HG02759 (cell line): ENCODE measurements at regions not wholly inside any gene's neighbourhood (a gene's known extent, or its start where the extent isn't known, plus 50 kb on each side); places are given as distances from the start of the nearest gene placed in this dataset.

Experiments
- ATAC-seq: cut with Tn5 transposase; IDR thresholded peaks from one replicate; pipeline ENCODE4 v1.9.1; 2021; ENCODE audit warnings: mild to moderate bottlenecking, moderate library complexity; ENCODE audit not compliant: unreplicated experiment

DNA sequence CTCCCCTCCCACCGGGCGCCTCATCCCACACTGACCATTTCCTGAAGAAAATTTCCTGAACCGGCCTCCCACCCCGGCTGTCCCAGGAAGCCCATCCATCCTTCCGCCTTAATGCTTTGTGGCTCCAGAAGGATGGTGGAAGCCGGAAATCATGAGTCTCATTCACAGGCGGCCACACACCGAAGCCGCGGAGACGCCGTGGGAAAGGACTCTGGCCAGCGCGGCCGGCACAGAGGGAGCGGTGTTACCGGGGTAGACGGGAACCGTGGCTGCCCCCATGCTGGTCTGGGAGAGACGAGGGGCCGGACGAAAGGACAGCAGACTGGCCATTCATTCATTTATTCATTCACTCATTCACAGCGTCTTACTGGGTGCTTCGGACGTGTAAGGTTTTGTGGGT lies 326.8 kb downstream of the SEC14L1 start:
- ATAC-seq, result no peak

DNA sequence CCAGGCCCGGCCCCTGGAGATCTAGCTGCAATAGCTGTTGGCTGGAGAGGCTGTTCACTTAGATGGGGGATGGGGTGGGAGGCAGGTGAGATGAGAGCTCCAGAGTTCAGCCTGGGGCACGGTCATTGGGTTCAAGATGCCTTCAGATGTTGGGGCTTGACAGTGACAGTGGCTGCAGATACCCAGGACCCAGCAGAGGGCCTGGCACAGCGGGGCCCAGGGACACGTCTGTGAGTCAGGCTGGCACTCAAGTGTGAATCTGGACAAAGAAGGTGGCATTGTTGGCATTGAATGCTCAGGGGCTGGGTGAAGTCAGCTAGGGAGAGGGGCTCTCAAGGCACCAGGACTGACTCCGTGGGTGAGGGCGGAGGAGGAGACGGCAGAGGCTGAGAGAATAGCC lies 328.1 kb downstream of the SEC14L1 start:
- ATAC-seq, result no peak

DNA sequence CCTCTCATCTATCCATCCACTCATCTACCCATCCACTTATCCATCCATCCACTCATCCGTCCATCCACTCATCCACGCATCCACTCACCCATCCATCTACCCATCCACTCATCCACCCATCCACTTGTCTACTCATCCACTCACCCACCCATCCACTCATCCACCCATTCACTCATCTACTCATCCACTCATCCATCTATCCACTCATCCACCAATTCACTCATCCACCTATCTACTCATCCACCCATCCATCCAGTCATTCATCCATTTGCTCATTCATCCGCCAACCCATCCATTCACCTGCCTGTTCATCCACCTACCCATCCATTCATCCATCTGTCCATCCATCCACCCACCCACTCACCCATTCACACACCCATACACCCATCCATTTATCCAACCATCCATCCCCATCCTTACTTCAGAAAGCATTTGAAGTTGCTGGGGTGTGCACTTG lies 329.6 kb downstream of the SEC14L1 start:
- no peak for ATAC-seq

DNA sequence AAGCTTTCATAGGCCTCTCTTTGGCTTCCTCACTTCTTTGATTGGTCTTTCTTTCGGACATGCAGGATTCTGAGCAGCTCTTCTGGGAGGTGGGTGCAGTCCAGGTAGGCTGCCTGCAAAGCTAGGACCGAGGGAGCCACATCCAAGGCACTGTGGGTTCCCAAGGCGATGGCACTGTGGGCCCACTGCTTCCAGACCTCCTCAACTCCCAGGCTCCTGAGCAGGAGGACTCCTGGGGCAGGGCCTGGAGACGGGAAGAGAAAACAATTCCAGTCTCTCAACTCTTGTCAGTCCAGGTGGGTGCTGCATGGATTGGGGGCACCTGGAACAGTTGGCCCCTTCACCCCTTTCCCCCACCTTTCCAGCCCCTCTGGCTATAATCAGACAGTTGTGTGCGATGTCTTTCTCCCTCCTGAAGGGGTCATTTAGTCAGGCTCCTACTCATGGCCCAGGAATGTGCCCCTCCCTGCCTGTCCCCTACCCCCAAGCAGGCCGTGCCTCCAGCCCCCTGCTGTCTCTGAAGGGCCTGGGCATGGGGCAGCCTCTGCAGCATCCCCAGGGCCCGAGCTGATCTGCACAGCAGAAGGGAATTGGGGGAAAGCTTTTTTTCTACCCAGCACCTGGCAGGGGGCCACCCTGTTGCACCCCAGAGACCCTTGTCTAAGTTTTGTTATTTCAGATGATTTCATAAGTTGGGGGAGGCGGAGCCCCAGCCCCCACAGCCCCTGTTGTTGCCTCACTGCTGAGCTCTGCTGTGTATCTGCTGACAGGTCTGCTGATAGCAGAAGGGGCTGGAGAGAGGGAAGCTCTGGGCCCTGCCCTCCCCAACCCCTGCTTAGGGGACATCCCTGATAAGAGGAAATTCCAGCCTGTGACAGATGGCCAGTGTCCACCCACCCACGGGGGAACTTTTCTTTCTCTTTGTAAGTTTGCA lies 330.3 kb downstream of the SEC14L1 start:
- no peak for ATAC-seq

DNA sequence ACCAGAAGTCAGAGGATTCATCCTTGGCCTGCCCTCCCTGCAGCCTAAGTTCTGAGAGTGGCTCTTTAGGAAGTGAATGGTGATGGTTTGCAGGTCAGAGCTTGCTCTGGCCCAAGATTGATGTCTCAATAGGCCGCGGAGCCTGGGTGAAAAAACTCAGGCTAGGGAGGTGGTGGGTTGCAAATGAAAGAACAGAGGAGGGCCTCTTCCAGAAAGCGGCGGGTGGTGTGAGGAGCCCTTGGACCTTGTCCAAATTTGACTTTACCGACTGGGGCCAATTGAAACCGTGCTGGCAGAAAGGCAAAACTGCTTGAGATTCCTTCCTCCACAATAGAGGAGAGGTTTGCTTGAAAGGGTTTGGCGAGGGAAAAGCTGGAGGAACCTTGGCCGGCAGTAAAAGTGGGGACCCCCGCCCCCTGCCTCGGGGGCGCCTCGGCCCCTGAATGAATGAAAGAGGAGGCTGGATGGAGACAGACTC lies 331.3 kb downstream of the SEC14L1 start:
- no peak for ATAC-seq

DNA sequence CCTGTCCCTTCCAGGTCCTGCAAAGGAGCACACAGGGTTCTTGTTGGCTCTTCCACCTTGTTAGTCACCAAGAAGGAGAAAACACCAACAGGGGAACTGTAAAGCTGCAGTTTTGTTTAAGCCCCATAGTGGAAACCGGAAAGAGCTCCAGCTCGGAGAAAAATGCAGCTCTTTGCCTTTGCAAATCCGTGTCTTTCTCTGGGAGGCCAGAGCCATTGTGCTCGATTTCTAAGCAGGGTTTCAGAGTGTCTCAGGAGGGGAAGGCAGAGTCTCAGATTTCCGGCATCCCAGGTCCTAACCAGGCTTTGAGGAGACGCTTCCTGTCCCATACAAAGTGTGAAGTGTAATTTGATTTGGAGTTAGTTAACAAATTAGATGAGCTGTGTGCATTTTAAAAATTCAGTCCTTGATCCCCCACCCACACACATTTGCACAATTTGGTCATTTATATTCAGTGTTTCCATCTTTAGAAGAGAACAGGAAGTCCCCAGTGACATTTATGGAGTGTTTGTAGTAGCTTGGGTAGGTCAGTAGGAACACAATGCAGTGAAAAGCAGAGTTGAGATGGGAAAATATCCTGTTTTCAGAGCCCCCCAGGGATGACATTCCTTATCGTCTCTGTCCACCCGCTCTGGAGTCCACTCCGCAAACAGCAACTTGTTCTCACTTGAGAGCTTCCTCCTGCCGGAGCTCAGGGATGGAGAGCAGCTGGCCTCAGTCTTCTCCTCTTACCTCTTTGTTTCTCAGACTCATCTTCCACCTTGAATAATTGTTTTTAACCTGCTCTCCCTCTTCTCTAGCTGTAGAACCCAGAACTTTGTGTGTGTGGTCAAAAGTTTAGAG lies 331.9 kb downstream of the SEC14L1 start:
- no peak for ATAC-seq

DNA sequence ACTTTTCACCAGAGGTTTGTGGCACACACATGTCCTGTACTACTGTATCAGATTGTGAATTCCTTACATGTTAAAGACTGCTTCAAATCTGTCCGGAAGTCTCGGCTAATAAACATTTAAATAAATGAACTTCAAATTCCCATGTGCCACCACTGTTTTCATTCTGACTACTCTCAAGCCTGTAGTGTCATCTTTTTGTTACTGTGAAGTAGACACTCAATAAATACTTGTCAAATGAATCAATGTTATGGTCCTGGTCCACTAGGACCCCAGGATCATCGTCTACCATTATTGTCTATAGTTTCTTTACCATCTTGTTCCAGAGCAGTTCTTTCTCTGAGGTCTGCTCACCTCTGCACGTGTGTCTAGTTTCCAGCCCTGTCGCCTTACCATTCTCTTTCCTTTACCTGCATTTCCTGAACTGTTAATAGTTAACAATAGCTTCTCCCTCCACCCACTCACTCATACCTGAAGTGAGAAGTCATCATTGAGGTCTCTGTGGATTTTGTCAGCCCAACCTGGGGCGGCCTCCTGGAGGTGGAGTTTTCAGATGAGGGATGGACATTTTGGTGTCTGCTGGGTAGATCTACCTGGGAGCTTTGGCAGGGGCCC lies 333.0 kb downstream of the SEC14L1 start:
- ATAC-seq, result no peak

DNA sequence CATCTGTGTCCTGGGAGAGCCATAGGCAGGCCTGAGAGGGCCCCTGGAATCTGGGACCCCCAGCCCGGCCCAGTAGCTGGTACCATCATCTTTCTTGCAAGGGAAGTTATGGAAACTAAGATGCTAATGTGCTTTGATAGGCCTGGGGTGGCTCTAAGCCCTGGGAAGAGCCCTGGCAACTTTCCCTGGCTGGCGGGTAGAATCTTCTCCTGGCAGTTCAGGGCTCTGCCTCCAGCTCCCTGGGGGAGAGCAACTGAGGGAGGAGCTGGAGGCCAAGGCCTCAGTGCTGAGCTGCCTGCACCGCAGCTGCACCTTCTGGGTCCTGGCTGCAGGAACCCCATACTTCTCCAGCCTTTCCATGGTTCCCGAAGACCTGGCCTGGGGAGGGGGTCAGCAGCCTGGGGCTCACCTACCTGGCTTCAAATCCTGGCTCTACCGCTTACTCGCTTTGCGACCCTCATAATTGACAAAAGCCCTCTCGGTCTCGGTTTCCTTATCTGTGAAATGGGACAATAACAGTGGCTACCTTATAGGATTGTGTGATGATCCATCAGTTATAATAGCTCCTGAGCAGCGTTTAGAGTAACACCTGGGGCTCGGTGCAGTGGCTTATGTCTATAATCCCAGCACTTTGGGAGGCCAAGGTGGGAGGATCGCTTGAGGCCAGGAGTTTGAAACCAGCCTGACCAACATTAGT lies 333.7 kb downstream of the SEC14L1 start:
- no peak for ATAC-seq

DNA sequence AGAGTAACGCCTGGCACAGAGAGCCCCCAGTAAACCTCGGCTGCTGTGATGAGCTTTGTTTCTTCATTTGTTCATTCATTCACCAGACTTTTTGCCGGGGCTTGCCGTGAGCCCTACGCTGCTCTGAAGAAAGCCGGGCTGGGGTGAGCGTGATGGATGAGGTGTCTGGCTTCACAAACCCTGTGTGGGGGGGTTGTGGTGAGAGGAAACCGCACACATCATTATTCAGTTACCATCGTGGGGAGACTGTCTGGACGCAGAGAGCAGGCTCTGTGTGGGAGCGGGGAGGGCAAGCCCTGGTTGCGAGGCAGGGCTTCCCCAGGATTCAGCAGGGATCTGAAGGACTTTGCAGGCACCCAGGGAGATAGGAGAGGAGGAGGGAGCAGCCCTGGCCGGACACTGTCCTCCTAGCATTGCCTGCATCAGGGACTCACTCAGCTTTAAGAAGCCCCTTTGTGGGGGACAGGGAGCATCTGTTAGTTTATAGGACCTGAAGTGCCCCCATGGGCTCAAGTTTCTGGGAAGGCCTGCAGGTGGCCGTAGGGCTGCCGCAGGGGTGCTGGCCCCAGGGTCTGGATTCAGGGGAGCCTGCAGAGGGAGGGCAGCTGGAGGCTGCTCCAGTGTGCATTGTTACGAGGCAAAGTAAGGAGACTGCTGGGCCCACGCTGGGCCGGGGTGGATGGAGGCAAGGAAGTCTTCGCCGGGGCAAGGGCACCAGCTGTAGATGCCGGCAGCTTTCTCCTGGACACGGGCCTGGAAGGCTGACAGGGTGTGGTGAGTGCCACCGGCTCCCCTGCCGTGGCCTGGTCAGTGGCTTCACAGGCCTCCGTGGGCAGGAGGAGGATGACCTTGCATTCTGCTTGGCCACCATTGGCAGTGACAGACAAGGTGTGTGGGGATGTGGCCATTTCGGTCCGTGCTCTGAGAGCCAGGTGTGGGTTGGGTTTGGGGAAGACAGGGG lies 334.5 kb downstream of the SEC14L1 start:
- ATAC-seq, result no peak

DNA sequence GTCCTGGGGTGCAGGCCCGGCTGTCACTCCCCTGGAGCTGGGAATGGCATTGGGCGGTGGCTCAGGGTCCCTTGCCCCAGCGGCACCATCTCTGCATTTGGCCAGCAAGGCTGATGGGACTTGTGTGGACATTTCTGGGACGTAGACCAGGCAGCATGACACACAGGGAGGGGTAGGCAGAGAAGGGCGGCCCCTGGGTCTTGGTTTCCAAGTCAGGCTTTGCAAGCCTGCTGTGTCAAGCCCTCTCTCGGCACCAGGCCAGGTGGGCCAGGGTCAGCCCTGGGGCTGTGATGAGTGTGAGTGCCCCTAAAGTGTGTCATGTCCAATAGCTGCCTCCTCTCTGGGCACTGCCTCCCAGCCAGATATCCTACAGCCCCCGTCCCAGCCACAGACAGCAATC lies 335.2 kb downstream of the SEC14L1 start:
- no peak for ATAC-seq

DNA sequence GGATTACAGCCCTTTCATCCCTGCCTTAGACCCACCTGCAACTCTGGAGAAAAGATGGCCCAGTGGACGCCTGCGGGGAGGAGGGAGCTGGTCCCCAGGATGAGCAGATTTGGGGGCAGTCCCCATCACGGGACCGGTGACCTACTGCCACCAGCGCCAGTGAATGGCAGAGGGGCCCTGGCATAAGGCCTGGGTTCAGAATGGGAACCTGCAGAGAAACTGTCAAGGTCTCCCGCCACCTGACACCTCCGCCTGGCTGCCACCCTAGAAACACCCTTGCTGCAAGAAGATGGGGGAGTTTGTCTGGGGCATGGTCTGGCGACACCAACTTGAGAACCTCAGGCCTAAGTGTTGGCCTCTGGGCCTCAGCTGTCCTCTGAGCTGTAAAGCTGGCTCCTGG lies 335.7 kb downstream of the SEC14L1 start:
- ATAC-seq, result no peak

DNA sequence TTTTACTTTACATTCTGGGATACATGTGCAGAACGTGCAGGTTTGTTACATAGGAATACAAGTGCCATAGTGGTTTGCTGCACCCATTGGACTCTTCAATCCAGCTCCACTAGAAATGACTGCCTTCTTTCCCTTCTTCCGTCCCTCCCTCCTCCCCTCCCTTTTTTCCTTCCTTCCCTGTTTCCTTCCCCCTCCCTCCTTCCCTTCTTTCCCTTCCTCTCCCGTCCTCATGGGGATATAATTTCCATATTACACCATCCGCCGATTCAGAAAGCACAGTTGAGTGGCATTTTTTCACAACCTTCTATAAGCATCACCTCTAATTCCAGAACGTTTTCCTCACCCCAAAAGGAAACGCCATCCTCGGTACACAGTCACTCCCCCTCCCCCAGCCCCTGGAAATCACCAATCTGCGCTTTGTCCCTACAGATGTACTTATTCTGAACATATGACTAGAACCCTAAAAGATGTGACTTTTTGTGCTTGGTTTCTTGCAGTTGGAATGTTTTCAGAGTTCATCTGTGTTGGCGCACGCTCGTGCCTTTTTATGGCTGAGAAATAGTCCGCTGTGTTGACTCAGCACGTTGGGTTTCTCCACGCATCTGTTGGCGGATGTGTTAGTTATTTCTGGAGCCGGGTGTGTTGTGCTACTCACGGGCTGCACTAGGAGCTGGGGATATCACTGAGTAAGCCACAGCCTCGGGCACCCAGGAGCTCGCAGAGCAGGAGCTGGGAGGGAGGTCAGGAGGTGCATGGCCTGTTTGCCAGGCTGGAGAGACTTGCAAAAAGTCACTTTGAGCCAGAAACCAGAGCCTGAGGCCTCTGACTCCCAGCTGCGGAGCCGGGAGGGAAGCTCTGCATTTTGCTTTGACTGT lies 336.4 kb downstream of the SEC14L1 start:
- no peak for ATAC-seq

DNA sequence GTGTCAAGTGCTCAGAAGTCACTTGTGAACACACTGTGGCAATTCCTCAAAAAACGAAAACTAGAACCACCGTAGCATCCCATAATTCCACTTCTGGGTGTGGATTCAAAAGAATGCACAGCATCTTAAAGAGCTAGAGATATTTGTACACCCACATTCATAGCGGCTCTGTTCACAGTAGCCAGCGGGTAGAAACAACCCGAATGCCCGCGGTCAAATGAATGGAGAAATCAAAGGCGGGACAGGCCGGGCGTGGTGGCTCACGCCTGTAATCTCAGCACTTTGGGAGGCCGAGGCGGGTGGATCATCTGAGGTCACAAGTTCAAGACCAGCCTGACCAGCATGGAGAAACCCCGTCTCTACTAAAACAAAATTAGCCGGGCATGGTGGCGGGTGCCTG lies 337.5 kb downstream of the SEC14L1 start:
- no peak for ATAC-seq

DNA sequence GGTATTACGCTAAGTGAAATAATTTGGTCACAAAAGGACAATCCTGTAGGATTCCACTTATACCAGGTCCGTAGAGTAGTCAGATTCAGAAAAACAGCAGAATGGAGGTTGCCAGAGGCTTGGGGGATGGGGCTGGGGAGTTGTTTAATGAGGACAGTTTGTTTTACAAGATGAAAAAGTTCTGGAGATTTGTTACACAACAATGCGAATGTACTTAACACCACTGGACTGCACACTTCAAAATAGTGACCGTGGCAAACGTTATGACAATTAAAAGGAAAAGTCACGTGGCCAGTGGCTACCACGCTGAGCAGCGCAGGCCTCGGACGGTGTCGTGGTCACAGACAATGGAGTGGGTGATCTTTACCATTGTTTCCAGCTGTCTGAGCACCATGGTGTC lies 338.1 kb downstream of the SEC14L1 start:
- ATAC-seq, result no peak

DNA sequence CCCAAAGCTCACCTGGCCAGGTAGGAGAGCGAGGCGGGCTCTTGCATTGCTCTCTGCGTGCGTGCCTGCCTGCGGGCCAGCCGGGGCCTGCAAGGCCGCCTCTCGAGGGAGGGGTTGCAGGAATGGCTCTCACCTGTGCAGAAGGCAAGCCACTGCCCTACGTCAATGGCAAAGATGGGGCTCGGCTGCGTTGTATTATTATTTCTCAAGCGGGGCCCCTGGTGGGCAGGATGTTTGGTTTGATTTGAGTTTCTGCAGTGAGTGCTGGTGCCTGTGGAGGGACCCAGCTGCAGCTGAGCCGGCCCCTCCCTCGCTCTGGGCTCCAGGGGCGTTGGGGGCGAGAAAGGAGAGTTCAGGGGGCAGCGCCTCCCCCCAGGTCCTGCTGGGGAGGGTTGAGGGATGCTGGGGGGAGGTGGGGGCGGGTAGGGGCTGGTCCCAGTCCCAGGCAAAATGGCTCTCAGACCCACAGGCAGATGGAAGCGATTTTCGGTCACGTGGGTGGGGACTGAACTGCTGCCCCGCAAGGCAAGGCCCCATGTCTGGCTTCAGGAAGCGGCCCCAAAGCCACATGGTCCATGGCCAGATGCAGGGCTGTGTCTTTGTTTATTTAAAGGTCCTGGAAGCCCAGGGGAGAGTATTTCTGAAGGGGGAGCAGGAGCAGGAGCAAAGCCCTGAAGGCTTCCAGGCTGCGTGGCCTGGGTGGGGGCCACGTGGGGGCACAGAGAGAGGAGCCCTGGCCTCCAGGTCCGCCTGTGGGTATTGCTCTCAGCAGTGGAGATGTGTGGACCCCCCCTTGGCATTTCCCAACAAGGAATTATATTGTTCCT lies 338.8 kb downstream of the SEC14L1 start:
- no peak for ATAC-seq

DNA sequence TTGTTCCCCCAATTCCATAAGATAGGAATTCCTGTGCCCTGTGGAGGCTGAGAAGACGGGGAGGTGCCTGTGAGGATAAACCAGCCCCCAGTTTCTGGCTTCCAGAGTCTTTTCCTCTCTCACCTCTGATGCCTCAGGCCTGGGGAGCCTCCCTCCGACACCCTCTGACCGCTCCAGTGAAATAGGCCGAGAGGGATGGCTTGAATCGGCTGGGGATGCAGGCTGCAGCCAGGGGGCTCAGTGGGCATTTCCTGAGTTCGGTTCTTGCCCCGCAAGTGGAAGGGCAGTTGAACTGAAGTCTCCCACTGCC lies 339.4 kb downstream of the SEC14L1 start:
- no peak for ATAC-seq

DNA sequence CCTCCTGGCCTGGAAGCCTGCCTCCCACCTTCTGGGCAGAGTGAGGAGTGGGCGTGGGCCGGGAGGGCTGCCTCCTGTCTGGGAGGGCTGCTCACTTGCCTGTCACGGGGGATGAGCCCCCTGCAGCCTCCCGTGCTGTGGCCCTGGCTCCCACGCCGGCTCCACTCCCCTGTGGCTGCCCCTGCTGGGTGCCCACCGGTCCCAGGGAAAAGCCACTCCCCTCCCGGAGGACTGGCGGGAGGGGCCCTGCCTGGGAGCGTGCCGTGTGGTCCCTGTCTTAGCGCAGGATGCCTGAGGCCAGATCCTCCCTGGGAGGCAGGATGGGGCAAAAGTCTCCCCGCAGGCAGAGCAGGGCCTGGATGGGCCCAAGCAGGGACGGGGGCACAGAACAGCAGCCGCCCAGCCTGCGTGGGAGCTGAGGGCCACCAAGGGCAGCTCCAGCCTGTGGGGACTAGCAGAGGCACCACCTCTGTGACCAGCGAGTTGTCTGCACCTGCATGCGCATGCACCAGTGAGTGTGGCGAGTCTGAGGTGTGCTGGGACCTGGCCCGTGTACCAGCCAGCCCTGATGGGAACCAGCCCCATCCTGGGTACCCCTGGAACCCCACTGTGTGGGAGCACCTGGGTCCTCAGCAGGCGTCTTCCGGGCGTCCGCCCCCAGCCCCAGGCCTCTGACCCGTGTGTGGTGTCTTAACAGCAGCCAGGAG lies 339.9 kb downstream of the SEC14L1 start:
- no peak for ATAC-seq
